IMR-90 (cell line): ENCODE measurements at regions not wholly inside any gene's neighbourhood (a gene's known extent, or its start where the extent isn't known, plus 50 kb on each side); places are given as distances from the start of the nearest gene placed in this dataset.

Experiments
- ATAC-seq: fragments of 200-7000 bp; cut with Tn5 transposase; 2 replicates; pipeline ENCODE4 v1.9.1; 2020; ENCODE audit warnings: low read depth, mild to moderate bottlenecking, moderate library complexity
- BruUV-seq: library from RNA; stranded (reverse); fragments of 400-500 nt; replicated peaks from 2 replicates; lab custom pipeline; 2021; lab: Mats Ljungman, UMichigan
- CTCF ChIA-PET: fragments of 300-600 bp; formaldehyde crosslinking; extraction: SDS; loops from one replicate; lab custom pipeline; 2021; ENCODE audit warnings: antibody characterized with exemption; lab: Yijun Ruan, JAX
- POLR2A ChIA-PET: fragments of 300-600 bp; sonication (Branson Sonifier 250); formaldehyde crosslinking; loops from one replicate; lab custom pipeline; 2022; ENCODE audit warnings: antibody characterized with exemption; ENCODE audit not compliant: unreplicated experiment; lab: Charles Lee
- DNase-seq: peaks from one replicate; pipeline ENCODE4 v3.0.0; 2013
- H2AFZ ChIP-seq: replicated peaks from 2 replicates; pipeline ENCODE3; 2013; ENCODE audit warnings: low read length, mild to moderate bottlenecking; ENCODE audit not compliant: poor library complexity
- H2AK5ac ChIP-seq: 2 replicates; pipeline ENCODE4 v1.6.1; 2013; ENCODE audit warnings: low read depth, low read length, inconsistent platforms
- H2AK9ac ChIP-seq: replicated peaks from 2 replicates; pipeline ENCODE3; 2013; ENCODE audit warnings: mild to moderate bottlenecking, low read depth, low read length, moderate library complexity; ENCODE audit not compliant: poor library complexity
- H2BK120ac ChIP-seq: 2 replicates; pipeline ENCODE4 v1.6.1; 2013; ENCODE audit warnings: low read depth, low read length, inconsistent platforms
- H2BK15ac ChIP-seq: 3 replicates; pipeline ENCODE4 v1.6.1; 2013; ENCODE audit warnings: low read depth, low read length, inconsistent platforms
- H2BK20ac ChIP-seq: 2 replicates; pipeline ENCODE4 v1.6.1; 2013; ENCODE audit warnings: low read depth, mild to moderate bottlenecking, inconsistent platforms, low read length, moderate library complexity
- H2BK5ac ChIP-seq: 2 replicates; pipeline ENCODE4 v1.6.1; 2013; ENCODE audit warnings: mild to moderate bottlenecking, low read depth, low read length, inconsistent platforms; ENCODE audit not compliant: poor library complexity, severe bottlenecking
- H3K14ac ChIP-seq: replicated peaks from 2 replicates; pipeline ENCODE4 v1.6.1; 2013; ENCODE audit warnings: low read depth, low read length, inconsistent platforms
- H3K18ac ChIP-seq: 2 replicates; pipeline ENCODE4 v1.6.1; 2013; ENCODE audit warnings: low read depth, low read length, control low read depth
- H3K23ac ChIP-seq: 2 replicates; pipeline ENCODE4 v1.6.1; 2013; ENCODE audit warnings: low read depth, low read length, inconsistent platforms
- H3K27ac ChIP-seq: 2 replicates; pipeline ENCODE4 v1.5.1; 2013; ENCODE audit warnings: mild to moderate bottlenecking, control low read depth, low read length; ENCODE audit not compliant: insufficient read depth
- H3K27me3 ChIP-seq: 2 replicates; pipeline ENCODE4 v1.6.1; 2013; ENCODE audit warnings: low read length; ENCODE audit not compliant: control insufficient read depth, insufficient read depth
- H3K36me3 ChIP-seq: 2 replicates; pipeline ENCODE4 v1.6.1; 2013; ENCODE audit warnings: low read length, mixed read lengths; ENCODE audit not compliant: control insufficient read depth, insufficient read depth
- H3K4ac ChIP-seq: 2 replicates; pipeline ENCODE4 v1.6.1; 2013; ENCODE audit warnings: low read depth, low read length, inconsistent platforms
- H3K4me1 ChIP-seq: 2 replicates; pipeline ENCODE4 v1.6.1; 2013; ENCODE audit warnings: low read length, mixed read lengths; ENCODE audit not compliant: control insufficient read depth, insufficient read depth
- H3K4me2 ChIP-seq: 2 replicates; pipeline ENCODE4 v1.6.1; 2013; ENCODE audit warnings: low read depth, mild to moderate bottlenecking, control low read depth, low read length, moderate library complexity
- H3K4me3 ChIP-seq: 2 replicates; pipeline ENCODE4 v1.5.1; 2013; ENCODE audit warnings: low read depth, mild to moderate bottlenecking, control low read depth, low read length, moderate library complexity; ENCODE audit not compliant: insufficient read depth
- H3K56ac ChIP-seq: 2 replicates; pipeline ENCODE4 v1.6.1; 2013; ENCODE audit warnings: low read length, inconsistent platforms; ENCODE audit not compliant: insufficient read depth; ENCODE audit errors: extremely low read depth
- H3K79me1 ChIP-seq, 2 experiments: 2 replicates each; pipeline ENCODE4 v1.6.1; 2013; ENCODE audit warnings: low read length in 2 of 2, inconsistent platforms in 1 of 2, low read depth in 1 of 2
- H3K9ac ChIP-seq: 2 replicates; pipeline ENCODE4 v1.6.1; 2013; ENCODE audit warnings: low read depth, low read length, control low read depth
- H3K9me1 ChIP-seq: 2 replicates; pipeline ENCODE4 v1.6.1; 2013; ENCODE audit warnings: low read length, inconsistent platforms; ENCODE audit not compliant: insufficient read depth
- H3K9me3 ChIP-seq: 2 replicates; pipeline ENCODE4 v1.6.1; 2013; ENCODE audit warnings: low read length; ENCODE audit not compliant: control insufficient read depth, insufficient read depth
- H4K20me1 ChIP-seq: 2 replicates; pipeline ENCODE4 v1.6.1; 2013; ENCODE audit warnings: low read length, inconsistent platforms; ENCODE audit not compliant: insufficient read depth
- H4K5ac ChIP-seq: 2 replicates; pipeline ENCODE4 v1.6.1; 2013; ENCODE audit warnings: mild to moderate bottlenecking, low read depth, low read length, control low read depth
- H4K8ac ChIP-seq, 2 experiments: 2 replicates each; pipeline ENCODE4 v1.6.1; 2013; ENCODE audit warnings: low read depth in 2 of 2, low read length in 2 of 2, control low read depth in 1 of 2, inconsistent platforms in 1 of 2
- H4K91ac ChIP-seq: 2 replicates; pipeline ENCODE4 v1.6.1; 2013; ENCODE audit warnings: low read depth, low read length, inconsistent platforms; ENCODE audit not compliant: insufficient read depth
- BHLHE40 ChIP-seq: fragments of 150-350 bp; IDR thresholded peaks from 2 replicates; pipeline ENCODE4 v1.6.1; 2016; ENCODE audit warnings: mild to moderate bottlenecking, low read depth, low read length
- CEBPB ChIP-seq: IDR thresholded peaks from 2 replicates; pipeline ENCODE4 v1.6.1; 2012; ENCODE audit warnings: low read depth, low read length, improper control_type of control experiment
- CHD1 ChIP-seq: IDR thresholded peaks from 2 replicates; pipeline ENCODE4 v1.6.1; 2012; ENCODE audit warnings: low read depth, low read length, improper control_type of control experiment
- CTCF ChIP-seq: conservative IDR thresholded peaks from 2 replicates; pipeline ENCODE4 v1.5.1; 2012; ENCODE audit warnings: mild to moderate bottlenecking, low read depth, low read length, improper control_type of control experiment
- ELK1 ChIP-seq: fragments of 150-350 bp; IDR thresholded peaks from 2 replicates; pipeline ENCODE4 v1.6.1; 2016; ENCODE audit warnings: low read depth, mild to moderate bottlenecking, low read length, moderate library complexity, borderline replicate concordance
- FOS ChIP-seq: fragments of 150-350 bp; IDR thresholded peaks from 2 replicates; pipeline ENCODE4 v1.6.1; 2016; ENCODE audit warnings: low read depth, low read length
- MAFK ChIP-seq: IDR thresholded peaks from 2 replicates; pipeline ENCODE4 v1.6.1; 2012; ENCODE audit warnings: low read depth, low read length, improper control_type of control experiment
- MAZ ChIP-seq: IDR thresholded peaks from 2 replicates; pipeline ENCODE4 v1.6.1; 2012; ENCODE audit warnings: low read depth, mild to moderate bottlenecking, low read length, improper control_type of control experiment, moderate library complexity, borderline replicate concordance
- MXI1 ChIP-seq: IDR thresholded peaks from 2 replicates; pipeline ENCODE4 v1.6.1; 2012; ENCODE audit warnings: low read depth, mild to moderate bottlenecking, low read length, moderate library complexity, borderline replicate concordance
- NFE2L2 ChIP-seq: fragments of 150-350 bp; IDR thresholded peaks from 2 replicates; pipeline ENCODE4 v1.6.1; 2016; ENCODE audit warnings: low read depth, mild to moderate bottlenecking, low read length
- POLR2A ChIP-seq: IDR thresholded peaks from 2 replicates; pipeline ENCODE4 v1.6.1; 2012; ENCODE audit warnings: mild to moderate bottlenecking, low read depth, low read length
- RAD21 ChIP-seq: IDR thresholded peaks from 2 replicates; pipeline ENCODE4 v1.6.1; 2012; ENCODE audit warnings: low read length, improper control_type of control experiment
- RCOR1 ChIP-seq: IDR thresholded peaks from 2 replicates; pipeline ENCODE4 v1.6.1; 2012; ENCODE audit warnings: mild to moderate bottlenecking, low read length, improper control_type of control experiment; ENCODE audit not compliant: insufficient replicate concordance
- RFX5 ChIP-seq: IDR thresholded peaks from 2 replicates; pipeline ENCODE4 v1.8.0; 2012; ENCODE audit warnings: low read depth, mild to moderate bottlenecking, low read length, moderate library complexity
- SMC3 ChIP-seq: fragments of 150-350 bp; IDR thresholded peaks from 2 replicates; pipeline ENCODE4 v1.6.1; 2016; ENCODE audit warnings: low read depth, mild to moderate bottlenecking, antibody characterized with exemption, low read length, moderate library complexity
- USF2 ChIP-seq: fragments of 150-350 bp; IDR thresholded peaks from 2 replicates; pipeline ENCODE4 v1.6.1; 2017; ENCODE audit warnings: mild to moderate bottlenecking, antibody characterized with exemption, low read length, low read depth
- dilution Hi-C: fragments of 300-500 bp; cut with HindIII; formaldehyde crosslinking; loops from one replicate; pipeline ENCODE4 v1.14.3; 2018; ENCODE audit warnings: low sequenced_read_pairs; ENCODE audit not compliant: unreplicated experiment
- in situ Hi-C: fragments of 300-500 bp; cut with MboI; formaldehyde crosslinking; loops from 3 replicates; pipeline ENCODE4 v1.14.3; 2019; ENCODE audit warnings: low sequenced_read_pairs, inconsistent platforms, mixed read lengths
- intact Hi-C: fragments of 100-400 bp; cut with micrococcal nuclease; formaldehyde crosslinking; loops from 2 replicates; pipeline ENCODE4 v1.10.0; 2022

GRCh38 chr2:194214192-194214591 lies 1442.8 kb upstream of the SLC39A10 start:
- no peak overlapping the region for H3K4me3 ChIP-seq
- H2BK120ac ChIP-seq = no peak overlapping the region
- no peak overlapping the region for H3K14ac ChIP-seq
- in situ Hi-C loops = no loop called here
- H3K9ac ChIP-seq = no peak overlapping the region
- no peaks in the 10 kb centered on the region for H3K36me3 ChIP-seq
- BruUV-seq = no TSS peak
- no peak overlapping the region for H3K4me2 ChIP-seq
- CTCF ChIA-PET = no interaction called here
- dilution Hi-C loops = no loop called here
- H3K27me3 ChIP-seq = no peaks in the 10 kb centered on the region
- no peak overlapping the region for H3K4ac ChIP-seq
- no peak overlapping the region for H2BK20ac ChIP-seq
- no peak overlapping the region for H3K23ac ChIP-seq
- H2AK5ac ChIP-seq = no peak overlapping the region
- no peak overlapping the region for H4K5ac ChIP-seq
- ATAC-seq = no peak
- DNase-seq = no peak
- H4K20me1 ChIP-seq = no peaks in the 10 kb centered on the region
- H4K91ac ChIP-seq = no peak overlapping the region
- no peak overlapping the region for H4K8ac ChIP-seq
- H3K4me1 ChIP-seq = no peaks in the 10 kb centered on the region
- H3K79me1 ChIP-seq = no peaks in the 10 kb centered on the region
- no peaks in the 10 kb centered on the region; the same call in 1 of the 2 replicates for H3K9me3 ChIP-seq
- no peak overlapping the region for H2BK15ac ChIP-seq
- no peak overlapping the region for H3K56ac ChIP-seq
- POLR2A ChIA-PET = no interaction called here
- no peaks in the 10 kb centered on the region for H3K9me1 ChIP-seq
- H3K27ac ChIP-seq = no peak overlapping the region
- H2BK5ac ChIP-seq = no peak overlapping the region
- intact Hi-C loops = no loop called here
- H2AK9ac ChIP-seq = no peak overlapping the region
- no peak overlapping the region for H3K18ac ChIP-seq
- no peak overlapping the region for H2AFZ ChIP-seq
- TF ChIP-seq MAZ = no peak
- TF ChIP-seq MXI1 = no peak
- no peak for TF ChIP-seq CEBPB
- TF ChIP-seq RCOR1 = no peak
- no peak for TF ChIP-seq NFE2L2
- no peak for TF ChIP-seq POLR2A
- TF ChIP-seq CTCF = no peak
- TF ChIP-seq FOS = no peak
- no peak for TF ChIP-seq SMC3
- TF ChIP-seq CHD1 = no peak
- no peak for TF ChIP-seq RAD21
- no peak for TF ChIP-seq USF2
- TF ChIP-seq MAFK = no peak
- no peak for TF ChIP-seq ELK1
- no peak for TF ChIP-seq RFX5
- no peak for TF ChIP-seq BHLHE40
